SH-SY5Y (cell line): ENCODE measurements at regions not wholly inside any gene's neighbourhood (a gene's known extent, or its start where the extent isn't known, plus 50 kb on each side); places are given as distances from the start of the nearest gene placed in this dataset.

Experiments
- GATA2 ChIP-seq: IDR thresholded peaks from 2 replicates; pipeline ENCODE4 v1.6.1; 2011; ENCODE audit warnings: mild to moderate bottlenecking, low read depth, low read length
- GATA3 ChIP-seq: IDR thresholded peaks from 2 replicates; pipeline ENCODE4 v1.6.1; 2011; ENCODE audit warnings: low read depth, mild to moderate bottlenecking, low read length, moderate library complexity

DNA sequence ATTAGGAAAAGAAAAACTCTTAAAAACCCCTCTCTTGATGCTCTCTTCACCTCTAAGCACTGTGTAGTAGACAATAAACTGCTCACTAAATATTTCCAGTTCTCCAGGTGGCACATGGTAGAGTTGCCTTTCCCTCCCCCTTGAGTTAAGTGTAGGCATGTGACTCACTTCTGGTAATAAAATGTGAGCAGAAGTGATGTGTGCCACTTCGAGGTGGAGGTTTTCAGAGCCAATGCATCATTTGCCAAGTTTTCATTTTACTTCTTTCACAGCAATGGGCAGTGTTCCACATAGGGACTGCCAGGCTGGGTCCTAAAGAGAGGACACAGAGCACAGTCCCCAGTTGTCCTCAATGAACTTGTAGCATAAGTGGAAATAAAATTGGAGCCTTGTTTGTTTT lies 131.6 kb upstream of the NPY start:
- no peak for TF ChIP-seq GATA2
- TF ChIP-seq GATA3 = no peak
